MCF 10A (cell line): ENCODE measurements at regions not wholly inside any gene's neighbourhood (a gene's known extent, or its start where the extent isn't known, plus 50 kb on each side); places are given as distances from the start of the nearest gene placed in this dataset.

Experiments
- BruUV-seq: library from RNA; stranded (reverse); fragments of 400-500 nt; replicated peaks from 2 replicates; lab custom pipeline; 2021; lab: Mats Ljungman, UMichigan
- CTCF ChIA-PET: fragments of 300-600 bp; sonication (Branson Sonifier 250); formaldehyde crosslinking; extraction: SDS; loops from one replicate; lab custom pipeline; 2021; ENCODE audit warnings: antibody characterized with exemption, inconsistent platforms; lab: Yijun Ruan, JAX
- POLR2A ChIA-PET: fragments of 300-600, 350-650 bp; sonication (Branson Sonifier 250); formaldehyde crosslinking; extraction: SDS; loops from one replicate; lab custom pipeline; 2020; ENCODE audit warnings: antibody characterized with exemption, inconsistent platforms; lab: Yijun Ruan, JAX
- DNase-seq: peaks from one replicate; pipeline ENCODE4 v3.0.0-alpha.2; 2018; ENCODE audit not compliant: unreplicated experiment
- H3K27ac Mint-ChIP-seq: one replicate; pipeline ENCODE4 v1.8.0; 2022; ENCODE audit warnings: mild to moderate bottlenecking, low read depth, mixed read lengths; ENCODE audit not compliant: unreplicated experiment
- H3K27me3 Mint-ChIP-seq: one replicate; pipeline ENCODE4 v1.8.0; 2022; ENCODE audit warnings: mixed read lengths; ENCODE audit not compliant: insufficient read depth, unreplicated experiment
- H3K36me3 Mint-ChIP-seq: one replicate; pipeline ENCODE4 v1.8.0; 2022; ENCODE audit warnings: mild to moderate bottlenecking, moderate library complexity, mixed read lengths; ENCODE audit not compliant: insufficient read depth, unreplicated experiment
- H3K4me1 Mint-ChIP-seq: one replicate; pipeline ENCODE4 v1.8.0; 2022; ENCODE audit warnings: mixed read lengths; ENCODE audit not compliant: insufficient read depth, unreplicated experiment
- H3K4me3 Mint-ChIP-seq: one replicate; pipeline ENCODE4 v1.8.0; 2022; ENCODE audit warnings: mild to moderate bottlenecking, moderate library complexity, mixed read lengths; ENCODE audit not compliant: unreplicated experiment
- H3K9me3 Mint-ChIP-seq: one replicate; pipeline ENCODE4 v1.8.0; 2022; ENCODE audit warnings: mixed read lengths; ENCODE audit not compliant: unreplicated experiment
- intact Hi-C: fragments of 100-400 bp; cut with micrococcal nuclease; formaldehyde crosslinking; loops from 2 replicates; pipeline ENCODE4 v1.14.1; 2022
- TF ChIP-seq, protein P1 (sequence below): fragments of 200-600 bp; IDR thresholded peaks from one replicate; pipeline ENCODE4 v1.8.0; 2022; ENCODE audit warnings: antibody characterized with exemption, mild to moderate bottlenecking; ENCODE audit not compliant: unreplicated experiment

DNA sequence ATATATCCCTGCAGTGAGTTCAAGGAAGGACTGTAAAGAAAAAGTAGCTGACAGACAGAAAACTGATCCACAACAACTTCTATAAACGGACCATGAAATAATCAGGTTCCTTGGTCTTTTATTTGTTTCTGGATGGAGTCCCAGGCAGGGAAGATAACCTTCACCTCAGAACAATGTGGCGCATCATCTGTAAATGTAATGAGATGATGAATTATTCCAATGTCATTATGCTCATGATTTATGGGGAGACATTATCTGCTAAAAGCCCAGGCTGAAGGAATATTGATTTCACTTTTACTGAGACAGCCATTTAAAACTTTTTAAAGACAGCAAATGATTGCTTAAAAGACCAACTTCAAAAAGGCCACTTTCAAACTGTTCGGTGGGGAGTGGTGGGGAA, 354.9 kb upstream of the ADAMTS9 start:
- ChIA-PET CTCF (no interaction called here), POLR2A (no interaction called here)
- H3K36me3 Mint-ChIP-seq = no peaks in the 10 kb centered on the region
- TF ChIP-seq, protein P1, sequence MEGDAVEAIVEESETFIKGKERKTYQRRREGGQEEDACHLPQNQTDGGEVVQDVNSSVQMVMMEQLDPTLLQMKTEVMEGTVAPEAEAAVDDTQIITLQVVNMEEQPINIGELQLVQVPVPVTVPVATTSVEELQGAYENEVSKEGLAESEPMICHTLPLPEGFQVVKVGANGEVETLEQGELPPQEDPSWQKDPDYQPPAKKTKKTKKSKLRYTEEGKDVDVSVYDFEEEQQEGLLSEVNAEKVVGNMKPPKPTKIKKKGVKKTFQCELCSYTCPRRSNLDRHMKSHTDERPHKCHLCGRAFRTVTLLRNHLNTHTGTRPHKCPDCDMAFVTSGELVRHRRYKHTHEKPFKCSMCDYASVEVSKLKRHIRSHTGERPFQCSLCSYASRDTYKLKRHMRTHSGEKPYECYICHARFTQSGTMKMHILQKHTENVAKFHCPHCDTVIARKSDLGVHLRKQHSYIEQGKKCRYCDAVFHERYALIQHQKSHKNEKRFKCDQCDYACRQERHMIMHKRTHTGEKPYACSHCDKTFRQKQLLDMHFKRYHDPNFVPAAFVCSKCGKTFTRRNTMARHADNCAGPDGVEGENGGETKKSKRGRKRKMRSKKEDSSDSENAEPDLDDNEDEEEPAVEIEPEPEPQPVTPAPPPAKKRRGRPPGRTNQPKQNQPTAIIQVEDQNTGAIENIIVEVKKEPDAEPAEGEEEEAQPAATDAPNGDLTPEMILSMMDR = no peak
- H3K9me3 Mint-ChIP-seq = no peaks in the 10 kb centered on the region
- H3K4me3 Mint-ChIP-seq = no peak overlapping the region
- no peaks in the 10 kb centered on the region for H3K4me1 Mint-ChIP-seq
- H3K27ac Mint-ChIP-seq = no peak overlapping the region
- DNase-seq = no peak
- H3K27me3 Mint-ChIP-seq = no peaks in the 10 kb centered on the region
- no TSS peak for BruUV-seq
- intact Hi-C loops = no loop called here

DNA sequence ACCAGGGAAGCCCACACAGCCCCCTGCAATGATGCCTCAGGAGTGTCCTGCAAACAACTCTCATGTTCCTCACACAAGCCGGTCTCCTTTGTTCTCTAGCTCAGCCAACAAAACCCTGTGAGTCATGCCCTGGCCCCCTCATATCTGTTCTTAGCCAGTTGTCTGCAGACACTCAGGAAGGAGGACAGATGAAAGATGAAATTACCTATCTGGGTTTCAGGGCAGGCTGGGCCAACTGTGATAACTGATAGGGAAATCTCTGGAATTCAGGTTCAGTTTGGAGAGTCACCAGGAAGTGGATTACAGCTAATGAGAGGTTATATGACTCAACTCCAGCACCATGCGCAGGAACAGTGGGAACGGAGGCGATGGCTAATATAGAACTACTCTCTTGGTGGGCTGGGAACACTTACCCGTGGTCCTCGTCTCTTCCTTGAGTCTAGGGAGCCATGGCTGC, 352.0 kb upstream of the ADAMTS9 start:
- TF ChIP-seq, protein P1 = no peak
- no TSS peak for BruUV-seq
- intact Hi-C loops = no loop called here
- no peak overlapping the region for H3K4me3 Mint-ChIP-seq
- no peaks in the 10 kb centered on the region for H3K36me3 Mint-ChIP-seq
- H3K4me1 Mint-ChIP-seq = no peaks in the 10 kb centered on the region
- no peaks in the 10 kb centered on the region for H3K9me3 Mint-ChIP-seq
- DNase-seq = peak; percentile 5
- CTCF ChIA-PET = interaction anchor here (0.6 kb wide), 1 partner anchor 992 kb away, joined by 3 read pairs; no protein-coding TSS in a partner anchor
- POLR2A ChIA-PET = no interaction called here
- H3K27ac Mint-ChIP-seq = no peak overlapping the region
- no peaks in the 10 kb centered on the region for H3K27me3 Mint-ChIP-seq

DNA sequence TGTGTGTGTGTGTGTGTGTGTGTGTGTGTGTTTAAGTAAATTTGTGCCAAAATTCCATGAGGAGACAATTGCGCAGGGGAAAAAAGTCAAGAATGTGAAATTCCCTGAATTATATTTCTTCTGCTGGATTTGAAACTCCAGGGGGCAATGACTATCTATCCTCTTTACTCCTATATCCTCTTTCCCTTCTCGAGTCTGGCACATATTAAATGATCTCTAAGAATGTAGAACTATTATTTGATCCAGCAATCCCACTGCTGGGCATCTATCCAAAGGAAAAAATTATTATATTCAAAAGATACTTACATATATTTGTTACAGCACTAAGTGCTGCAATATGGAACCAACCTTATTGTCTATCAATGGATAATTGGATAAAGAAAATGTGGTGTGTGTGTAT, 350.1 kb upstream of the ADAMTS9 start:
- intact Hi-C loops = no loop called here
- DNase-seq = no peak
- no TSS peak for BruUV-seq

DNA sequence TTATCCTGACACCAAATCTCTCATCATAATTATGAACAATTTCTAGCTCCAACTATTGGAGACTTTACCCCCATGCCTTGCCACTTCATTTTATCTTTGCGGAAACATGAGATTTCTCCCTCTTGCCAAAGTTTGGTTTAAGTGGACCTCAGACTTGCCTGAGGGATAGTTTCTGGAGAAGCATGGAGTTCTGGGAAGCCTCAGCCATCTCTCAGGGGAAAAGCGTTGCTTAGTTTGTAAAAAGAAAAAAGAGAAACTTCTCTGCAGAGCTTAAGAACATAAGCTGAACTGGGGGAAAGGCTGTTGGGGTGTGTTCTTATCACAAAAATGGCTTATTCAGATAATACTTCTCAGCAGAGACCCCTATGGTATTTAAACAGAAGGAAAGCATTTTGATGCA, 347.4 kb upstream of the ADAMTS9 start:
- Mint-ChIP-seq H3K4me1 (peaks cover 12% of the 10 kb centered on the region), H3K9me3 (no peaks in the 10 kb centered on the region), H3K36me3 (no peaks in the 10 kb centered on the region), H3K4me3 (no peak overlapping the region), H3K27me3 (no peaks in the 10 kb centered on the region), H3K27ac (no peak overlapping the region)
- TF ChIP-seq, protein P1 = no peak
- DNase-seq = no peak
- ChIA-PET POLR2A (no interaction called here), CTCF (interaction anchor here (0.6 to 1.1 kb wide), 2 partner anchors 111 to 990 kb away, joined by 3 to 4 read pairs; no protein-coding TSS in a partner anchor)
- no TSS peak for BruUV-seq
- intact Hi-C loops = no loop called here

More for the DNA sequence above, 350.1 kb upstream of the ADAMTS9 start:
- ChIA-PET POLR2A (no interaction called here), CTCF (interaction anchor here (0.6 kb wide), 1 partner anchor 14 kb away, joined by 3 read pairs; no protein-coding TSS in a partner anchor)
- Mint-ChIP-seq H3K4me1 (no peaks in the 10 kb centered on the region), H3K27ac (no peak overlapping the region), H3K36me3 (no peaks in the 10 kb centered on the region), H3K4me3 (no peak overlapping the region), H3K9me3 (no peaks in the 10 kb centered on the region), H3K27me3 (no peaks in the 10 kb centered on the region)
- TF ChIP-seq, protein P1 = no peak
